ENCODE measurements at regions not wholly inside any gene's neighbourhood (a gene's known extent, or its start where the extent isn't known, plus 50 kb on each side); places are given as distances from the start of the nearest gene placed in this dataset.

DNA sequence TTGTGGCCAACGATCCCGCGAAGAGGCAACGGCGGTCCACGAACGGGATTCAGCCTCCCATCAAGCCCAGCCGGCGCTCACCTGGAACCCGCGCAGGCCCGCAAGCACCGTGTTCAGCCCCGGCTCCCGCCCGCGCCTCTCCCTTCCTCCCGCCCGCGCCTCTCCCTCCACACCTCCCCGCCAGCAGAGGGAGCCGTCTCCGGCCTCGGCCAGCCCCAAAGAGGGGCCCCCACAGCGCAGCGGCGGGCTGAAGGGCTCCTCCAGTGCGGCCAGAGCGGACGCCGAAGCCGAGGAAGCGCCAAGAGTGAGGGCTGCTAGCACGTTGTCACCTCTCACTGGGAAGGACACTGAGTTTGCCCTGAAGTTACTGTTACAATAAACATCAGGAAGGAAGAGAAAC lies 55.3 kb upstream of the LAPTM4A start (continued):
- TF ChIP-seq HDAC6 (IDR thresholded peaks at IDR 0.05; ENCODE audit: low read depth, low read length) (no peak), BRCA1 (IDR thresholded peaks at IDR 0.05; ENCODE audit: low read depth, low read length) (no peak), YY1 (IDR thresholded peaks at IDR 0.05; ENCODE audit: low read depth, low read length) (0 out of 2 replicates have a peak, but pooled peaks have one; percentile 26), TCF12 (IDR thresholded peaks at IDR 0.05; ENCODE audit: low read depth, low read length) (no peak), BACH1 (IDR thresholded peaks at IDR 0.05; ENCODE audit: low read length) (0 out of 2 replicates have a peak, but pooled peaks have one; percentile 13), ZNF274 (IDR thresholded peaks at IDR 0.05; ENCODE audit: borderline replicate concordance, extremely low read depth, low read length) (no peak), PHF8 (conservative IDR thresholded peaks at IDR 0.05; ENCODE audit: low read depth, low read length) (0 out of 2 replicates have a peak, but pooled peaks have one; percentile 29), RAD21 (IDR thresholded peaks at IDR 0.05 in 1 of 2, conservative IDR thresholded peaks at IDR 0.05 in 1 of 2; ENCODE audit: low read depth in 2 of 2, low read length in 2 of 2) (peak; percentile 65 to 77), MAFK (IDR thresholded peaks at IDR 0.05; ENCODE audit: low read depth, low read length) (no peak), SP1 (IDR thresholded peaks at IDR 0.05; ENCODE audit: low read depth, low read length) (no peak), HDAC2 (IDR thresholded peaks at IDR 0.05; ENCODE audit: borderline replicate concordance in 1 of 2, low read depth in 2 of 2, low read length in 2 of 2) (0 out of 4 replicates have a peak, but pooled peaks of 1 of the 2 experiments have one; percentile 41), JUND (IDR thresholded peaks at IDR 0.05; ENCODE audit: low read length) (no peak), EZH2 (IDR thresholded peaks at IDR 0.05; ENCODE audit: low read depth, low read length, severe bottlenecking) (peak; percentile 4), POU5F1 (IDR thresholded peaks at IDR 0.05; ENCODE audit: low read depth, low read length) (no peak), CEBPB (IDR thresholded peaks at IDR 0.05; ENCODE audit: low read depth, low read length) (no peak), SIRT6 (IDR thresholded peaks at IDR 0.05; ENCODE audit: low read length) (no peak), RXRA (IDR thresholded peaks at IDR 0.05; ENCODE audit: insufficient read depth, low read depth, low read length) (no peak)
- TF ChIP-seq, protein P1, sequence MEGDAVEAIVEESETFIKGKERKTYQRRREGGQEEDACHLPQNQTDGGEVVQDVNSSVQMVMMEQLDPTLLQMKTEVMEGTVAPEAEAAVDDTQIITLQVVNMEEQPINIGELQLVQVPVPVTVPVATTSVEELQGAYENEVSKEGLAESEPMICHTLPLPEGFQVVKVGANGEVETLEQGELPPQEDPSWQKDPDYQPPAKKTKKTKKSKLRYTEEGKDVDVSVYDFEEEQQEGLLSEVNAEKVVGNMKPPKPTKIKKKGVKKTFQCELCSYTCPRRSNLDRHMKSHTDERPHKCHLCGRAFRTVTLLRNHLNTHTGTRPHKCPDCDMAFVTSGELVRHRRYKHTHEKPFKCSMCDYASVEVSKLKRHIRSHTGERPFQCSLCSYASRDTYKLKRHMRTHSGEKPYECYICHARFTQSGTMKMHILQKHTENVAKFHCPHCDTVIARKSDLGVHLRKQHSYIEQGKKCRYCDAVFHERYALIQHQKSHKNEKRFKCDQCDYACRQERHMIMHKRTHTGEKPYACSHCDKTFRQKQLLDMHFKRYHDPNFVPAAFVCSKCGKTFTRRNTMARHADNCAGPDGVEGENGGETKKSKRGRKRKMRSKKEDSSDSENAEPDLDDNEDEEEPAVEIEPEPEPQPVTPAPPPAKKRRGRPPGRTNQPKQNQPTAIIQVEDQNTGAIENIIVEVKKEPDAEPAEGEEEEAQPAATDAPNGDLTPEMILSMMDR (IDR thresholded peaks at IDR 0.05; ENCODE audit: control extremely low read depth in 1 of 3, insufficient read depth in 1 of 3, low read depth in 1 of 3, low read length in 3 of 3): peak; percentile 72 to 83 (median 73)
- TF ChIP-seq, protein P2, sequence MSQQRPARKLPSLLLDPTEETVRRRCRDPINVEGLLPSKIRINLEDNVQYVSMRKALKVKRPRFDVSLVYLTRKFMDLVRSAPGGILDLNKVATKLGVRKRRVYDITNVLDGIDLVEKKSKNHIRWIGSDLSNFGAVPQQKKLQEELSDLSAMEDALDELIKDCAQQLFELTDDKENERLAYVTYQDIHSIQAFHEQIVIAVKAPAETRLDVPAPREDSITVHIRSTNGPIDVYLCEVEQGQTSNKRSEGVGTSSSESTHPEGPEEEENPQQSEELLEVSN (IDR thresholded peaks at IDR 0.05): peak; percentile 85
- TF ChIP-seq, protein P3, sequence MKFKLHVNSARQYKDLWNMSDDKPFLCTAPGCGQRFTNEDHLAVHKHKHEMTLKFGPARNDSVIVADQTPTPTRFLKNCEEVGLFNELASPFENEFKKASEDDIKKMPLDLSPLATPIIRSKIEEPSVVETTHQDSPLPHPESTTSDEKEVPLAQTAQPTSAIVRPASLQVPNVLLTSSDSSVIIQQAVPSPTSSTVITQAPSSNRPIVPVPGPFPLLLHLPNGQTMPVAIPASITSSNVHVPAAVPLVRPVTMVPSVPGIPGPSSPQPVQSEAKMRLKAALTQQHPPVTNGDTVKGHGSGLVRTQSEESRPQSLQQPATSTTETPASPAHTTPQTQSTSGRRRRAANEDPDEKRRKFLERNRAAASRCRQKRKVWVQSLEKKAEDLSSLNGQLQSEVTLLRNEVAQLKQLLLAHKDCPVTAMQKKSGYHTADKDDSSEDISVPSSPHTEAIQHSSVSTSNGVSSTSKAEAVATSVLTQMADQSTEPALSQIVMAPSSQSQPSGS (IDR thresholded peaks at IDR 0.05; ENCODE audit: low read length): no peak
- TF ChIP-seq, protein P4, sequence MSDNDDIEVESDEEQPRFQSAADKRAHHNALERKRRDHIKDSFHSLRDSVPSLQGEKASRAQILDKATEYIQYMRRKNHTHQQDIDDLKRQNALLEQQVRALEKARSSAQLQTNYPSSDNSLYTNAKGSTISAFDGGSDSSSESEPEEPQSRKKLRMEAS (IDR thresholded peaks at IDR 0.05): peak; percentile 86
